ENCODE measurements at regions not wholly inside any gene's neighbourhood (a gene's known extent, or its start where the extent isn't known, plus 50 kb on each side); places are given as distances from the start of the nearest gene placed in this dataset.

GRCh38 chr21:21963911-21964310, 965.7 kb downstream of the NCAM2 start (continued):
- TF ChIP-seq RXRA (IDR thresholded peaks at IDR 0.05; ENCODE audit: insufficient read depth, low read depth, low read length): no peak
- no peak for TF ChIP-seq TAF1 (IDR thresholded peaks at IDR 0.05; ENCODE audit: low read depth, low read length)
- no peak for TF ChIP-seq SRF (IDR thresholded peaks at IDR 0.05; ENCODE audit: low read depth, low read length)
- TF ChIP-seq, protein P1, sequence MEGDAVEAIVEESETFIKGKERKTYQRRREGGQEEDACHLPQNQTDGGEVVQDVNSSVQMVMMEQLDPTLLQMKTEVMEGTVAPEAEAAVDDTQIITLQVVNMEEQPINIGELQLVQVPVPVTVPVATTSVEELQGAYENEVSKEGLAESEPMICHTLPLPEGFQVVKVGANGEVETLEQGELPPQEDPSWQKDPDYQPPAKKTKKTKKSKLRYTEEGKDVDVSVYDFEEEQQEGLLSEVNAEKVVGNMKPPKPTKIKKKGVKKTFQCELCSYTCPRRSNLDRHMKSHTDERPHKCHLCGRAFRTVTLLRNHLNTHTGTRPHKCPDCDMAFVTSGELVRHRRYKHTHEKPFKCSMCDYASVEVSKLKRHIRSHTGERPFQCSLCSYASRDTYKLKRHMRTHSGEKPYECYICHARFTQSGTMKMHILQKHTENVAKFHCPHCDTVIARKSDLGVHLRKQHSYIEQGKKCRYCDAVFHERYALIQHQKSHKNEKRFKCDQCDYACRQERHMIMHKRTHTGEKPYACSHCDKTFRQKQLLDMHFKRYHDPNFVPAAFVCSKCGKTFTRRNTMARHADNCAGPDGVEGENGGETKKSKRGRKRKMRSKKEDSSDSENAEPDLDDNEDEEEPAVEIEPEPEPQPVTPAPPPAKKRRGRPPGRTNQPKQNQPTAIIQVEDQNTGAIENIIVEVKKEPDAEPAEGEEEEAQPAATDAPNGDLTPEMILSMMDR (IDR thresholded peaks at IDR 0.05; ENCODE audit: control extremely low read depth in 1 of 3, insufficient read depth in 1 of 3, low read depth in 1 of 3, low read length in 3 of 3): no peak
- TF ChIP-seq SIRT6 (IDR thresholded peaks at IDR 0.05; ENCODE audit: low read length): no peak
- no peak for TF ChIP-seq CEBPB (IDR thresholded peaks at IDR 0.05; ENCODE audit: low read depth, low read length)
- TF ChIP-seq POLR2A (IDR thresholded peaks at IDR 0.05; ENCODE audit: control extremely low read depth in 1 of 2, low read depth in 2 of 2, low read length in 2 of 2): no peak
- no peak for TF ChIP-seq BACH1 (IDR thresholded peaks at IDR 0.05; ENCODE audit: low read length)
- TF ChIP-seq CBX5 (IDR thresholded peaks at IDR 0.05; ENCODE audit: low read depth, low read length): no peak

Measured in H1 (cell line).